ENCODE measurements at regions not wholly inside any gene's neighbourhood (a gene's known extent, or its start where the extent isn't known, plus 50 kb on each side); places are given as distances from the start of the nearest gene placed in this dataset.

DNA sequence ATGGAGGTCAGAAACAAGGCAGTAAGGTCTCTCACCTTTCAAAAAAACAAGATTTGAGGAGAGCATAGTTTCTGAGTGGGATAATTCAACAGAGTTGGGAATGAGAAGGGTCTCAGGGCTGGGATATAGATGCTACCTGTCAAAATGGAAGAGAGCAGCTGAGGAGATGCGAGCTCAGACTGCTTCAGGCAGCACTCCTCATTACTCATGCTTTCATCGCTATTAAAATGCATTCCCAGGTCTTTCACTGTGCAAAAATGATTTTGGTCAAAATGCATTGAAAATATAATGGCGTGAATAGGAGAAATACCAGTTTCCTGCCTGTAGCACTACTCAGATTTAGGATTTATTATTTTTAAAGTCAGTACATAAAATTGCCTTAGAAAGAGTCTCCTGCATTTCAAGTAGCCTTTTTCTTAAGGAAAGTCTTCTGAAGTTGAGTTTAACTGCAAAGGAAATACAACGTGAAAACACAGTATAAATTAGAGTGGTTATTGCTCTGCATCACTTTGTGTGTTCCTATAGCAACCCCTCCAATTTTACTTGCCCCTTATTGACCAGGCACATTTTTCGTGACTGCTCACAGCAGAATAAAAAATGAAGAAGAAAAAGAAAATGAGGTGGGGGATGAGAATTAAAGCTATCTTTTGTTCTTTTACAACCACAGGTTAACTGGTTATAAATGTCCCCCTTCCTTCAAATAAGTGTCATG, 724.8 kb upstream of the SEMA6A start:
- peaks cover 19 to 29% of the 10 kb centered on the region in 2 donors for H3K4me1 ChIP-seq (replicated peaks in 1 of 2)
- in situ Hi-C loops (cut with MboI; ENCODE audit: low pct_unique_long_range_greater_than_20kb in 2 of 9, low sequenced_read_pairs in 9 of 9, unreplicated experiment in 9 of 9): no loop called here
- ATAC-seq (replicated peaks in 6 of 8): peak in 6 of 8 experiments; percentile 26 to 67 (median 55)
- no peak overlapping the region for H3K4me3 ChIP-seq
- H3K27ac ChIP-seq: no peak overlapping the region
- WGBS, 10 experiments: 0 to 71% (median 59%) methylated on average over 1 to 5 of the region's 5 CpGs

GRCh38 chr5:117296872-117297271, 722.2 kb upstream of the SEMA6A start:
- Histone ChIP-seq H3K27ac (no peak overlapping the region), H3K4me3 (no peak overlapping the region), H3K4me1 (replicated peaks in 1 of 2) (peaks cover 16 to 29% of the 10 kb centered on the region in 2 donors)
- ATAC-seq (replicated peaks in 6 of 8): no peak
- in situ Hi-C loops (cut with MboI; ENCODE audit: low pct_unique_long_range_greater_than_20kb in 2 of 9, low sequenced_read_pairs in 9 of 9, unreplicated experiment in 9 of 9): no loop called here
- 0 to 93% (median 57%) methylated on average over 1 to 2 of the region's 2 CpGs; no CpG with 5 or more reads in 1 of the 10 experiments for WGBS, 10 experiments

DNA sequence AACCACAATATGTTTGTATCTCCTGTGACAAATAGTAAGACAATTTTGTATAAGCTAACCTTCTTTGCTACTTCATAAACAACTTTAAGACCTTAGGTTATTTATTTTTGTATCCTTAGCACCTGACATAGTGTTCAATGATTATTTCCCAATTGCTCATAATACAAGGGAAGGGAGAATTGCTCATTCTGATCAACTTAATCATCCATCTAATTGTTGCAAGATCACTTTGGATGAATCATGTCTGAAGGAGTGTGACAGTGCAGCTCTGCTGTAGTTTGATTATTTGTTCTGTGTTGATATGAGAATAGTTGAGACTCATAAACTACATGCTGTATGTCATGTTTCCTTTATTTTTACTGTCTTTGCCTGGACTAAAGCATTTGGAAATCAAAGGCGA, 721.3 kb upstream of the SEMA6A start:
- in situ Hi-C loops (cut with MboI; ENCODE audit: low pct_unique_long_range_greater_than_20kb in 2 of 9, low sequenced_read_pairs in 9 of 9, unreplicated experiment in 9 of 9): no loop called here
- no peak overlapping the region for H3K4me3 ChIP-seq
- H3K4me1 ChIP-seq (replicated peaks in 1 of 2): peaks cover 16 to 29% of the 10 kb centered on the region in 2 donors
- ATAC-seq (replicated peaks in 6 of 8): no peak
- WGBS, 10 experiments: 0 to 100% (median 60%) methylated on average over 1 of the region's 1 CpG; no CpG with 5 or more reads in 3 of the 10 experiments
- no peak overlapping the region for H3K27ac ChIP-seq

GRCh38 chr5:117286813-117287212, 712.2 kb upstream of the SEMA6A start:
- no peak for ATAC-seq (replicated peaks in 6 of 8)
- in situ Hi-C loops (cut with MboI; ENCODE audit: low pct_unique_long_range_greater_than_20kb in 2 of 9, low sequenced_read_pairs in 9 of 9, unreplicated experiment in 9 of 9): no loop called here

GRCh38 chr5:117271656-117272055, 697.0 kb upstream of the SEMA6A start:
- no peak overlapping the region for H3K27ac ChIP-seq

More at GRCh38 chr5:117286813-117287212, 712.2 kb upstream of the SEMA6A start:
- H3K4me3 ChIP-seq: no peak overlapping the region
- H3K4me1 ChIP-seq (replicated peaks in 1 of 2): no peaks in the 10 kb centered on the region
- no peak overlapping the region for H3K27ac ChIP-seq
- WGBS, 10 experiments: 0 to 80% (median 50%) methylated on average over 1 of the region's 1 CpG; no CpG with 5 or more reads in 1 of the 10 experiments

GRCh38 chr5:117266280-117266679, 691.7 kb upstream of the SEMA6A start:
- in situ Hi-C loops (cut with MboI; ENCODE audit: low pct_unique_long_range_greater_than_20kb in 2 of 9, low sequenced_read_pairs in 9 of 9, unreplicated experiment in 9 of 9): no loop called here
- ATAC-seq (replicated peaks in 6 of 8): no peak
- peaks cover 0 to 9% of the 10 kb centered on the region in 2 donors for H3K4me1 ChIP-seq (replicated peaks in 1 of 2)
- H3K27ac ChIP-seq: no peak overlapping the region
- no peak overlapping the region for H3K4me3 ChIP-seq

More at GRCh38 chr5:117271656-117272055, 697.0 kb upstream of the SEMA6A start:
- WGBS, 10 experiments: 0 to 80% (median 38%) methylated on average over 1 to 2 of the region's 2 CpGs
- H3K4me3 ChIP-seq: no peak overlapping the region
- peaks cover 0 to 4% of the 10 kb centered on the region in 2 donors for H3K4me1 ChIP-seq (replicated peaks in 1 of 2)
- in situ Hi-C loops (cut with MboI; ENCODE audit: low pct_unique_long_range_greater_than_20kb in 2 of 9, low sequenced_read_pairs in 9 of 9, unreplicated experiment in 9 of 9): no loop called here
- ATAC-seq (replicated peaks in 6 of 8): peak in 2 of 8 experiments; percentile 39 to 57

DNA sequence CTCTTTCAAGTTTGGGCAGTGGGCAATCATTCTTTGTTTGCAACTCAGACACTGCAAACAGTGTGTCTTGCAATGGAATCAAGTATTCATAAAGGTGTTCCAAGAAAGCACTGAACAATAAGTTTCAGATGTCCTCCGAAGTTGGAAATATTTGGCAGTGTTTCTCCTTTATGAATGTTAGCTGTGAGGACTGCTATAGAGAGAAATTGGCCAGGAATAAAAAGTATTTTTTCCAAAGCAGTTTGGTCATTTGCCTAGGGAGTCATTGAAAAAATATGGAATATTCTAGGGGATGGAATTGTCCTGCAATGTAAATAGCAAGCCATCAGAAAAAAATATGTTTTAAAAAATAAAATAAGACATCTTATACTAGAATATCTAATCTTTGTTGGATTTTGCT, 688.6 kb upstream of the SEMA6A start:
- WGBS, 10 experiments: 0 to 100% (median 78%) methylated on average over 1 of the region's 1 CpG; no CpG with 5 or more reads in 3 of the 10 experiments
- H3K4me1 ChIP-seq (replicated peaks in 1 of 2): peaks cover 0 to 9% of the 10 kb centered on the region in 2 donors
- peak in 1 of 8 experiments; percentile 32 for ATAC-seq (replicated peaks in 6 of 8)
- no peak overlapping the region for H3K27ac ChIP-seq
- H3K4me3 ChIP-seq: no peak overlapping the region
- in situ Hi-C loops (cut with MboI; ENCODE audit: low pct_unique_long_range_greater_than_20kb in 2 of 9, low sequenced_read_pairs in 9 of 9, unreplicated experiment in 9 of 9): no loop called here

DNA sequence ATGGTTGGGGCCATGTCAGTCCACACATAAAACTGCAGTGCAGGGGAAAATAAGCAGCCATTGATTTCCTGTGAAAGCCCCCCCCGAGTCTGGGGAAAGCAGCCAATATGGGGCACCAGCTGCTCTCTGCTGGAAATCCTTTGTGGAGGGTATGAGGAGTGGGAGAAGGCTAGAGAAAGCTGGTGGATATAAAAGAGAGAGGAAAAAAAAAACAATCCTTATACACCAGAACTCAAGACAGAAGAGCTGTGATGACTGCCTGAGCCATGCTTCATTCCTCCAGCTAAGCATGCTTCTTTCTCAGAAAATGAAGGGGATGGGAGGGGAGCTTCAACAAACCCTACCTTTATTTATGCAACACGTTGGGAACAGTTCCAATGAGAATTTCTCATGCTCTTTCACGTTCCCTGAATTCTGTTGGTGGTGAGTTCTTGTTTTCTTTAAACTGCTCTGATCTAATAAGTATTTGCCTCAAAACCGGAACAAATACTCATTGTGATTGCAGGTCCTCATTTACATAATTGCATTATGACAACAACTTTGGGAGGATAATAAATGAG, 688.0 kb upstream of the SEMA6A start:
- Histone ChIP-seq H3K27ac (peak overlapping the region in 1 of 2 donors; percentile 44), H3K4me3 (no peak overlapping the region), H3K4me1 (replicated peaks in 1 of 2) (peaks cover 0 to 9% of the 10 kb centered on the region in 2 donors)
- in situ Hi-C loops (cut with MboI; ENCODE audit: low pct_unique_long_range_greater_than_20kb in 2 of 9, low sequenced_read_pairs in 9 of 9, unreplicated experiment in 9 of 9): no loop called here
- ATAC-seq (replicated peaks in 6 of 8): peak in 3 of 8 experiments; percentile 78 to 90 (median 88)
- WGBS, 10 experiments: 0 to 80% (median 58%) methylated on average over 2 to 4 of the region's 4 CpGs; no CpG with 5 or more reads in 2 of the 10 experiments

GRCh38 chr5:117261948-117262571, 687.4 kb upstream of the SEMA6A start:
- H3K4me1 ChIP-seq (replicated peaks in 1 of 2): peaks cover 0 to 9% of the 10 kb centered on the region in 2 donors
- peak in 3 of 8 experiments; percentile 20 to 88 (median 34) for ATAC-seq (replicated peaks in 6 of 8)
- peak overlapping the region in 1 of 2 donors; percentile 44 for H3K27ac ChIP-seq
- no peak overlapping the region for H3K4me3 ChIP-seq
- in situ Hi-C loops (cut with MboI; ENCODE audit: low pct_unique_long_range_greater_than_20kb in 2 of 9, low sequenced_read_pairs in 9 of 9, unreplicated experiment in 9 of 9): no loop called here
- 14 to 92% (median 56%) methylated on average over 2 to 7 of the region's 7 CpGs for WGBS, 10 experiments

GRCh38 chr5:117255211-117256027, 680.8 kb upstream of the SEMA6A start:
- 0 to 68% (median 47%) methylated on average over 1 to 10 of the region's 10 CpGs for WGBS, 10 experiments
- Histone ChIP-seq H3K27ac (no peak overlapping the region), H3K4me1 (replicated peaks in 1 of 2) (peaks cover 0 to 13% of the 10 kb centered on the region in 2 donors), H3K4me3 (no peak overlapping the region)
- in situ Hi-C loops (cut with MboI; ENCODE audit: low pct_unique_long_range_greater_than_20kb in 2 of 9, low sequenced_read_pairs in 9 of 9, unreplicated experiment in 9 of 9): no loop called here
- peak in 5 of 8 experiments; percentile 68 to 83 (median 77) for ATAC-seq (replicated peaks in 6 of 8)

DNA sequence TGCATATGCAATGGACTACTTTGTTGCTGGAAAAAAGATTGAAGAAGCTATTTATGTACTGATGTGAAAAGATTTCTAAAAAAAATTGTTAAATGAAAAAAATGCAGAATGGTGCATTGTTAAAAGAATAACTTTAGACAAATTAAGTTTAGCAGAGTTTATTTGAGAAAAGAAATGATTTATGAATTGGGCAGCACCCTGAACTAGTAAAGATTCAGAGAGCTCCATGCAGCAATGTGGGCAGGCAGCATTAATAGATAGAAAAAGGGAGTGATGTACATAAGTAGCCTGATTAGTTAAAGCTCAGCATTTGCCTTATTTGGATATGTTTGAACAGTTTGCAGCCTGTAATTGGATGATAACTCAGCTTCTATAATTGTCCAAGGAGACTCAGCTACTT, 677.9 kb upstream of the SEMA6A start:
- peaks cover 6 to 19% of the 10 kb centered on the region in 2 donors for H3K4me1 ChIP-seq (replicated peaks in 1 of 2)
- no peak overlapping the region for H3K27ac ChIP-seq
- no peak overlapping the region for H3K4me3 ChIP-seq
- no peak for ATAC-seq (replicated peaks in 6 of 8)
- in situ Hi-C loops (cut with MboI; ENCODE audit: low pct_unique_long_range_greater_than_20kb in 2 of 9, low sequenced_read_pairs in 9 of 9, unreplicated experiment in 9 of 9): no loop called here

DNA sequence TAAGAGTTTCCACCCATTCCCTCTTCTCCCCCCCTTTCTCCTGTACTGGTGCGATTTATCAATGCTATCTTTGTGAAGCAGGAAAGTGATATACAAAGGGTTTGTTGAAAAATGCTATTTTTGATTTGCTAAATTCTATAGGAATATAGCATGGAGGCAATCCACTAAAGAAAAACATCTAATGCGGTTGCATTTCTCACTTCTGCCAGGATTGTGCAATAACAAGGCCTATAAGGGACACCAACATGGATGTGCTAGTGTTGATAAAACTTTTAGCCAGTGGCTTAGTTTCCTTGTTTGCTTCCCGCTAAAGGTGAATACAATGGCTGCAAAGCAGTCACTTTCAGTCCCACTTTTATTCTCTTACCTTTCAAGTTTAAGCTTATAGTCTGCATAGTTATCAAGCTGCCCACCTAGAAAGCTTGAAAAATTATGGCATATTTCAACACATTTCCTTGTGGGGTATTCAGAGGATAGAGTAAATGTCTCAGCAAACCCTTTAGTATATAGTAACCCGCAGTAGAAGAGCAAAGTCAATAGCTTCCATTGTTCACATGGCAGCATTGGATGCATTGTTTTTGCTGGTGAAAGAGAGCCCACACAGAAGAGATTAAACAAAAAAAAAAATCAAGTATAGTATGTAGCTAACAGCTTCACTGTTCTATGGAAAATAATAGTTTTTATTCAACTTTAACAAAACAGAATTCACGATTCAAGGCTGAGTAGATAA, 674.6 kb upstream of the SEMA6A start:
- H3K27ac ChIP-seq: no peak overlapping the region
- in situ Hi-C loops (cut with MboI; ENCODE audit: low pct_unique_long_range_greater_than_20kb in 2 of 9, low sequenced_read_pairs in 9 of 9, unreplicated experiment in 9 of 9): no loop called here
- ATAC-seq (replicated peaks in 6 of 8): peak in 2 of 8 experiments; percentile 58 to 83
- peaks cover 12 to 14% of the 10 kb centered on the region in 2 donors for H3K4me1 ChIP-seq (replicated peaks in 1 of 2)
- WGBS, 10 experiments: 8 to 78% (median 40%) methylated on average over 1 to 5 of the region's 5 CpGs; no CpG with 5 or more reads in 1 of the 10 experiments
- no peak overlapping the region for H3K4me3 ChIP-seq

Data from motor neuron (in vitro differentiated cells).